MM.1S (cell line): ENCODE measurements at regions not wholly inside any gene's neighbourhood (a gene's known extent, or its start where the extent isn't known, plus 50 kb on each side); places are given as distances from the start of the nearest gene placed in this dataset.

ENCODE experiments used
- CTCF ChIP-seq: fragments of 300-600 bp; sonication (generic); IDR thresholded peaks from 2 replicates; pipeline ENCODE4 v1.5.1; 2016; ENCODE audit warnings: antibody characterized with exemption, low read length, mixed read lengths
- EZH2 ChIP-seq: fragments of 300-600 bp; sonication (generic); optimal IDR thresholded peaks from 2 replicates; pipeline ENCODE3; 2017; ENCODE audit warnings: low read depth, mild to moderate bottlenecking, antibody characterized with exemption, low read length, mixed read lengths
- EZH2phosphoT487 ChIP-seq: fragments of 300-600 bp; sonication (generic); IDR thresholded peaks from 2 replicates; pipeline ENCODE4 v1.6.1; 2018; ENCODE audit warnings: antibody characterized with exemption, low read length

DNA sequence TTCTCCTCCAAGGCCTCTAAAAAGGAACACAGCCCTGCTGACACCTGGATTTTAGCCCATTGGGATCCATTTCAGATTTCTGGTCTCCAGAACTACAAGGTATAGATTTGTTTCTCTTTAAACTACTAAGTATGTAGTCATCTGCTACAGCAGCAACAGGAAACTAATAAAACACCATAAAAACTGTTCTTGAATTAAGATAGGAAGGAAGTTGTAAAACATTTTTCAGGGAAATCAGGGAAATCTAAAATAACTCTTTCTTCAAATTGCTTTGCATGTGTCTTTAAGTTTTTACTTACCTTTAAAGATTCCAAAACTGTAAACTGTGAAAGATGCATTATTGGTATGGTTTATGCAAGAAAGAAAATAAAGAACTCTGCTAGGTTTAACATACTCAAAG is 407.0 kb upstream of the TOM1L1 start:
- TF ChIP-seq CTCF, result no peak
- no peak for TF ChIP-seq EZH2phosphoT487
- TF ChIP-seq EZH2, result no peak
